NCI-H2196 (cell line): ENCODE measurements at regions not wholly inside any gene's neighbourhood (a gene's known extent, or its start where the extent isn't known, plus 50 kb on each side); places are given as distances from the start of the nearest gene placed in this dataset.
A peak's percentile ranks its signal among the peaks of the same experiment; 100 is the strongest.

Experiments used
- DNase-seq: peaks from one replicate; lab custom pipeline; 2025; ENCODE audit not compliant: unreplicated experiment; lab: John Stamatoyannopoulos, UW

- peak; percentile 45 for DNase-seq
Observed at GRCh38 chrY:4483693-4484092, 516.4 kb upstream of the PCDH11Y start.
